Activated CD4-positive, CD25-positive, alpha-beta regulatory T cell treated with anti-CD3 and anti-CD28 coated beads, Interleukin-2, amount 50 U/mL, for 24 hours (primary cell): ENCODE measurements at regions not wholly inside any gene's neighbourhood (a gene's known extent, or its start where the extent isn't known, plus 50 kb on each side); places are given as distances from the start of the nearest gene placed in this dataset.

Source experiments
- ATAC-seq, 2 donors: fragments of 150-1000 bp; cut with Tn5 transposase; one replicate each; pipeline ENCODE4 v1.10.0; 2021; ENCODE audit warnings: mild to moderate bottlenecking in 1 of 2, moderate library complexity in 1 of 2

DNA sequence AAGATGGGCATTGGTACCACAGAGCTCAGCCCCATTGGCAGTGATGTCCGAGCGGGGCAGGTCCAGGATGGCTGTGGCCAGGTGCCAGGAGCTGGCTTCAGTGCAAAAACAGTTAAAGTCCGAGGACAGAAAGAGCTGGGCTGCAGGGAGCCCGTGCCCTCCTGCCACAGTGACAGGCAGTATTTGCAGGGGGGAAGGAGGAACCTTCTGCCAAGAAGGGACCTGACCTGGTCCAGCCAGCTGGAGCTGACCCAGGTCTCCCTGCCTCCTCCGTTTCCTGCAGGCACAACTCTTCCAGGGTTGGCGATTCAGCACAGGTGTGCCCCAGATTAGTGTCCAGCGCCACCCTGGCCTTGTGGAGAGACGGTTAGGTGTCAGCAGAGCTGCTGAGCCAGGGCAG is 199.0 kb downstream of the ENGASE start:
- no peak for ATAC-seq

DNA sequence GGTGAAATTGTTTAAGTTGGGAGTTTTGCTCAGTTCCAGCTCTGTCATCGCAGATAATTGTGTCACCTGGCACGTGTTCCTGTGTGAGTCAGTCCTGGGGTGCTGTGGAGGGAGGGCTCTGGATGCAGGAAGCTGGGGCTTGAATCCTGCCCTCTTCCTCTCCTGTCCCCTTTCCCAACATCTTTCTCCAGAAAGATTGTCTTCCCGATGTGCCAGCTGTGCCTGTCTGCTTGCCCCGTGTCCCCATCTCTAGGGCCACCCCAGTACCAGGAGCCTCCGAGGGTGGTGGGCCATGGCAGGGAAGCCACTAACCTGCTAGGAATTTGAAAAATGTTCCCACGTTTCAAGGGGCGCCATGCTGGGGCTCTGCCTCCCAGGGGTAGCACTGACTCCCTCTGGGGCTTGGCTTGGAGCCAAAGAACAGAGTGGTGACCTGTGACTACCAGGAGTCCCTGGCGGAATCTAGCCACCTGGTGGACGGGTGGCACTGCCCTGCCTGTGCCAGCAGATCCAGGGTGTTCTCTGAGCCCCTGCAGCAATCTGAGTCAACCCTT is 198.1 kb downstream of the ENGASE start:
- ATAC-seq, result no peak

DNA sequence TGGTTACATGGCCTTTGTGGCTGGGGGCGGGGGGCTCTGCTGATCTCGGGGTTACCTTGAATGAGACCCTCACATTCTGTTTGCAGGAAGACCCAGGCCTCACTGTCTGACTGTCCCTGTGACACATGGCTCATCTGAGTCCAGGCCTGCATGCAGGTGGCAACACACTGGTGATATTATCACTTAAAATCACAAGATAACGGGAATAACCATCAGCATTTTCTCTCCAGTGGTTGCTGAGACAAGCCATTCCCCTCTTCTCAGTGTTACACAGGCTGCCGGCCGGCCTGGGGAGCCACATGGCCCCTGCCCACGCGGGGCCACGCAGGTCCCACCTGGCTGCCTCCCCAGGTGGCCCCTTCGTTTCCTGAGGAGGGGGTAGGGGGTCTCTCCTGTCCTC is 197.6 kb downstream of the ENGASE start:
- no peak for ATAC-seq

DNA sequence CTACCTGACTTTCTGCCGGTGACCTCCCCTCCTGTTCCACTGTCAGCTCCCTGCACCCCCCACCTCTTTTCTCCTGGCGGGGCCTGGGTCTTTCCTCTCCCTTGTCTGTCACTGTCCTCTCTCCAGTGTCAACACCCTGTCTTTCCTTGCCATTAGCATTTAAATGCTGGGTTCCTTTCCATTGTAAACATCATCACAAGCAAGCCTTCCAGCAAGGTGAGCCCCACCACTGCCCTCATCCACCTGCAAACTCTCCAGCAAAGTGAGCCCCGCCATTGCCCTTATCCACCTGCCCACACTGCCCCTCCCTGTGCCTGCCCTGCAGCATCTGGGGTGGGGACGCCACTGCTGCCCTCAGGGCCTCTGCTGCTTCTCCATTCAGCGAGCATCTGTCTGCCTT is 195.0 kb downstream of the ENGASE start:
- ATAC-seq, result no peak

DNA sequence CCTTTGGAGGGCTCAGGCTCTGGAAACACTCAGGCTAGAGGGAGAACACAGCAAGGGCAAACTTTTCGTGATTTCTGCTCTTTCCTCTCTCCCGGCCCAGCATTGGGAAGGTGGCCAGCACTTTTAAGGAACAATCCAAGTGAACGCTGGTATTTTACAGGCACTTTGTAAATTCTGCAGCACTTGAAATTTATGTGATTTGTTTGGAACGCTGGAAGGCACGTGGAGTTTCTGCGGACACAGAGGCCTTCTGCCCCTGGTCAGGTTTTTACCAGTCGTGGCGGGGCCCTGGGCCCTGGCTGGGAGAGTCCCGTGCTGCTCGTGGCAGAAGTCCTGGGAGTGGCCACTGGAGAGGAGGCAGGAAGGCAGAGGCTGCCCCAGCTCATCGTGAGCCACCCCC is 188.6 kb downstream of the ENGASE start:
- no peak for ATAC-seq

DNA sequence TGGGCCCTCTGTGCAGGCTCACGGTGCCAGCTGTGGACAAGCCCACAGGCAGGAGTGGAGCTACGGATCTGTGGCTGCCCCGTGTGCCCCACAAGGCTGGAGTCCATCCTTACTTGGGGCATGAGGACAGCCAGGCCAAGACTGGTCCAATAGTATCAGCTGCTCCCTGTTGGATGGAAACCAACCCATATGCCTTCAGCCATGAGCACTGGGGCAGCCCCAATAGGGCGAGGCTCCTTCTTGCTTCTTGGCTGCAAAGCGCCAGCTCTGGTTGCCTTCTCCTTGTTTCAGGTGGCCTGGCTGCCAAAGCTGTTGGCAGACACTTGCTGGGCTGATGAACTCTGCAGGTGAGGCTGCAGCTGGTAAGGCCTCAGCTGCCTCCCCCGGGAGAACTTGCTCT is 188.0 kb downstream of the ENGASE start:
- ATAC-seq, result no peak

DNA sequence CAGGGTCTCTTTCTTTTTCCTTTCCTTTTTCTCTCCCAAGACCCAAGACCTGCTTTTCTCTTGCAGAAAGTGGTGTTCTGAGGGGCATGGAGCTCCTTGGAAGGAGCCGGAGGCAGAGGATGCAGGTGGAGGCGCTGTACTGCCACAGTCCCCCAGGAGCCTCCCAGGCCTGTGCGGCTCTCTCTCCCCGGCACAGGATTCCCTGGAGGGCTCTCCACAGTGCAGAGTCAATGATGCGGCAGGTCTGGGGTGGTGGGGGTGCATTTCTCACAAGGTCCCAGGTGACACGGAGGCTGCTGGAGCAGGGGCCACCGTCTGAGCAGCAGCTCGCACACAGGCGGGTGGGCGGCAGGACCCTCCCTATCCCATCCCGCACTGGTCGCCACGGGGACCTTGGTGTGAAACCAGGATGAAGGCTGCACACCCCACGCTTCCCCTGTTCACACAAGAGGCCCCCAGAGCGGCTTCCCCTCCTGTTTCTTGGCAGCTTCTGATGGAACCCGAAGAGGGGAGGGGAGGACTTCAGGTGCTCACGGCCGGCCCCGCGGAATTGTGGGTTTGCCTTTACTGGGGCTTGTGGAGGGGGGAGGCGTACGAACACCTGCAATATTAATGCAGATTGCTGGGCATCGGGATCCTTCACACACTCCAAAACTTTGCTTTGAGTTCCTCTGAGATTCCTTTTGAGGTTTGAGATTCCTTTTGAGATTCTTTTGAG is 186.9 kb downstream of the ENGASE start:
- no peak for ATAC-seq

DNA sequence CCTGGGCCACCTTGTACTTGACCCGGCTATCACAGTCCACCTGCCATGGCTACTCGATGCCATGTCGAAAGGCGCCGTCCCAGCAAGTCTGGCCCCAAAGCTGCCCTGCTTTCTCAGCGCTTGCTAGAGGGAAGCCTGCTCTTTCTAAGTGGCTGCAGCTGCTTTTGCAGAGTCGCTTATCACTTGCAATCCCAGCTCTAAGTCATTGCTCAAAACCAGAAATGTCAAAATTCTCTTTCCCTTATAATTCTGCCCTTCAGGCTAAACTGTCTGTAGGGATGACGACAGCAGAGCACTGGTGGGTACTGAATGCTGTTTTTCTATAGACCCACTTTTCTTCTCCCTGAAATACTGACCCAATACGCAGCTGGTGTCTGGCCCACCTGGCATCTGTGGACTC is 184.2 kb downstream of the ENGASE start:
- ATAC-seq, result no peak

DNA sequence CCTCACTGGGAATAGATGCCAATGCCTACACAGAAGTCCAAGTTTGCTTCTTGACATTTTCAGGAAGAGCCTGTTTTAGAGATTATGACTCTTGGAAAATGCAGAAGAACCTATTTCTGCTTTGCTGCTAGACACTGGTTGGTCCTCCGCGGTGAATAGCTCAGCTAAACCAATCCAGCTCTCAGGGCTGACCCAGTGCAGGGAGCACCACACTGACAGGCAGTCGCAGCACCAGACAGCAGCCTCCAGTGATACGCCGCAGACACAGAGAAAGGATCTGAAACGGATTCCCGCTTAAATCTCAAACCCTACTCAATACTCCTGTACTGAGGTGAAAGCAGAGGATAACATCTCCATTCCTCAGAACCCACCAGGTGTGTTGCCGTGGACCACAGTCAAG is 183.4 kb downstream of the ENGASE start:
- no peak for ATAC-seq

DNA sequence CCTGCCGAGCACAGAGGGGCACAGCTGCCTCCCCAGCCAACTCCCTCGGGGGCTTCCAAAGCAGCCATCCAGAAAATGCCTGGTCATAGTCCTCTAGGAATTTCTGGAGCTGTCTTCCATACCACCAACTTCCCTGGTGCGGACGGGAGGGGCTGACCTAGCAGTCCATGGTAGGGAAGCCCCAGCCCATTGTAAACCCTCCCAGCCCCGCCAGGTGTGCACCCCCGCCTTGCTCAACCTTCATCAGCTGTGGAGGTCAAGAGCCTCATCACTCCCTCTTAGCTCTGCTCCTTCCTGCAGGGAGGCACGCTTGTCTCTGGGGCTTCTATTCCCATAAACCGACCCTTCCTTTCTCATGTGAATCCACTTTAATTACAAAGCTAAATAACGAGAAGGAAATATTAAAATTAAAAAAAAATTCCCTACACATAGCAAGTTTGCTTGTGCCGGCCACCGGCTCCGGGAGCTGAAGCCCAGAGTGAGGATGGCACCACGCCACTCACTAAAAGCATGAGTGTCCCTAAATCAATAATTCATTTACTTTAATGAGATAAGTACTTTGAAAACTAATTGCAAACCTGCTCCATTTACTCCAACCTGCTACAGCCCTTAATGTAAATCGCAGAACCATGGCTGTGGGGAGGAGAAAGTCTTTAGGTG is 181.4 kb downstream of the ENGASE start:
- no peak for ATAC-seq

DNA sequence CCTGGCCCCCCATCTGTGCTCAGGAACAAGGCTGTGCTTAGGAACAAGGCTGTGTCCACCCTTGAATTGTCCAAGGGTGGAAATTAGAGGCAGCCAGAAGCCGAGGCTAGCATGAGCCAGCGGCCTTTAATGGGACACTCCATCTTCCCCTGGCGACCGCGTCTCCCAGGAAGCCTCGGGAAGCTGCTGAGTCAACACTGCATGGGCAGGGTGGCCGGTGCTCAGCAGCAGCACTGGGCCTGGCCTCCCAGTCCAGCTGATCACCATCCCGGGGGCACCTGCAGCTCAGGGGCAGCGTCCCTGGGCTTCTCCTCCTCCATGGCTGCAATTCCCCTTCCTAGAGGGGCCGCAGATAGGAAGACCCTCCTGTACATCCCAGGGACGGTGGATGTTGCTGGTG is 180.8 kb downstream of the ENGASE start:
- ATAC-seq, result no peak

DNA sequence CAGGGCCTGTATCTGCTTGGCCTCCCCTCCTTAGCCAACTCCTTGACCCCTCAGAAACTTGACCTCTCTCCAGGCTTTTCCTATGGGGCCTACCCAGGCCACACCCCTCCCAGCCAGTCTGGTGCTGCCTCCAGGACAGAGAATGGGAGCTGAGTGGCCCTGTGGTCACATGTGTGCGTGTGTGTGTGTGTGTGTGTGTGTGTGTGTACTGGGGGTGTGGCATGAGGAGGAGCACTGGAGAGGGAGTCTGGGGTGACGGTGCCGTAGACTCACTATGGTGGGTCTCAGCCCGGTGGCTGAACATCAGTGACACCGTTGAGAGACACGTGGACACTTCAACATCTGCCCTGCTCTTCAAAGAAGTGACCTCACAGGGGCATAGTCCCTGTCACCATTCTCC is 180.4 kb downstream of the ENGASE start:
- no peak for ATAC-seq

DNA sequence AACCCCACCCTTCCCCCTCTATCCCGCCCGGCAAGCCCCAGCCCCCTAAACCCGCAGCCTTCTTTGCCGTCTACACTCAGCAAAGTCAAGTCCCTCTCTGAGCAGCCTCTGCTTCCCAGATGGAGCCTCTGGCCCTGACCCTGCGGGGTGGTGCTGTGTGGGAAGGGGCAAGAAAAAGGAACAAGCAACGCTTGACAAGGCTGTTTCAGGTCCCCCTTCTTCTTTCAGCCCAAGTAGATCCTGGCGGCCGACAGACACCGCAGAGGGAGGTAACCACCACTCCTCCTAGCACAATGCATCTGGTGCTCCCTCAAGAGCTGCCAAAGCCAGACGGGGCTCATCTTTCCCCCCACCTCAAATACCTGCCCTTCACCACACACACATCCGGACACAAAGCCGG is 178.3 kb downstream of the ENGASE start:
- ATAC-seq, result no peak

DNA sequence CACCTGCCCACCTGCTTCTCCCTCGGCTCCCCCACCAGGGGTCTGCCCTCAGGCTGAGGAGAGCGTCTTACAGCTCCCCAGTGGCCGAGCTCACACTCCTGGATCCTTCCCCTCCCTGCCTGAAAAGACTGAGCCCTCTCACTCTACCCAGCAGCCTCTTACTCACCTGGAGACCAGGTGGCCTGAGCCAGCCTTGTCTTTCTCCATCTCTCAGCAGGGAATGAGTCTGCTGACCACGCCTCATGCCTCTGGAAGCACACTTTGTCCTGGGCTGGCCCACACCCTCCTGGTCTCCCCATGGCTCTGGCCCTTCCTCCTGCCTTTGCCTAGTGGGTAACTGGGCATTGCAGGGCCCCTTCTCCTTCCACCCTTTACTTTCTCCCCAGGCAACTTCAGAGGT is 177.2 kb downstream of the ENGASE start:
- no peak for ATAC-seq

DNA sequence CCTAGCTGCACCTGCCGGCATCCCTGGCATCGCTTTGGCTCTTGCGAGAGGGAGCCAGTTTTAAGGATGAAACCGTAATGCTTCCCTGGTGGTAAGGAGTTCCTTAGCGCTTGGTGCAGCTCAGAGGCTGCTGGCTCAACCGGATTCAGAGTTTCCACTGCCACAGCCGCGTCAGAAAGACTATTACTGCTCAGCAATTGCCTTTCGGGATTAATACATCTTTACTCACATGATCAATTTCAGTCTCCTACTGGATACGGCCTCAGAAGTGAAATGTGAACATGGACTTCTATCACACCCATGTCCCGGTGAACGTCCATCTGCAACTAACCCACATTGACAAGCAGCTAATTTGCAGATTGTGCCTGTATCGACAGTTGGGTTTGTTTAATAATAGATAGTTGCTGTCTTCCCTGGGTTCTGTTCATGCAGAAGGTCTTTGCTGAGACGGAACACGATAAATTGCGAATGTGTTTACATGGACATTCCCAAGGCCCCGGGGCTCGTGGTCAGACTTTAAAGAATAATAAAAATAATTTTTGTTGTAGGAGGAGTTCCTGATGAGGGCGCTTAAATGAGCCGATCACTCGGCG is 175.4 kb downstream of the ENGASE start:
- ATAC-seq, result no peak

DNA sequence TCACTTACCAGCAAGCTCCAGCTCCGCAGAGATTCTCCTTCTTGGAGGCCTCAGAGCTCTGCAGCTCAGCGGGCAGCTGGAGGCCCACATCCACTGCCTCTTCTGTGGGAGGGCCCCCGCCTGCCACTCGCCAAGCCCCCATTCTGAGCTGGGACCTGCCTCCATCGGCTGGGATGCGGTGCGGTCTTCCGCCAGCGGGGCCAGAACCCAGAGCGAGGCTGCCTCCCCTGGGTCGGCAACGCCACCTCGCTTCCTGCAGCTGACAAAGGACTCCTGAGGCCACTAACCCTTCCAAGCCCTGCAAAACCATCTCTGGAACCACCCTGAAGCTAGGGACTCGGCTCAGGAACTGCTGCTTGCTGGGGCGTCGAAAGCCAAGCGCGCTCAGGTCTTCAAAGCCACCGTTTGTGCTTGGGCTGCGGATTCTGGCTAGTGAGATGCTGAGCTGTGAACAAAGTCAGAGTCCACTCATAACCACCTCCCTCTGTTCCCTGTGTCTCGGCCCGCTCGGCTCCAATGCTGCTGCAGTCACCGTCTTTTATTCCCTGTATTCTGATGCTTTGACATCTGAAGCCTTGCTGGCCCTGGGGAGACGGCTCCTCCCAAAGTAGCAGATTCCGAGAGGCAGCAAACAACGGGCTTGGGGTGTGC is 174.3 kb downstream of the ENGASE start:
- ATAC-seq, result no peak

DNA sequence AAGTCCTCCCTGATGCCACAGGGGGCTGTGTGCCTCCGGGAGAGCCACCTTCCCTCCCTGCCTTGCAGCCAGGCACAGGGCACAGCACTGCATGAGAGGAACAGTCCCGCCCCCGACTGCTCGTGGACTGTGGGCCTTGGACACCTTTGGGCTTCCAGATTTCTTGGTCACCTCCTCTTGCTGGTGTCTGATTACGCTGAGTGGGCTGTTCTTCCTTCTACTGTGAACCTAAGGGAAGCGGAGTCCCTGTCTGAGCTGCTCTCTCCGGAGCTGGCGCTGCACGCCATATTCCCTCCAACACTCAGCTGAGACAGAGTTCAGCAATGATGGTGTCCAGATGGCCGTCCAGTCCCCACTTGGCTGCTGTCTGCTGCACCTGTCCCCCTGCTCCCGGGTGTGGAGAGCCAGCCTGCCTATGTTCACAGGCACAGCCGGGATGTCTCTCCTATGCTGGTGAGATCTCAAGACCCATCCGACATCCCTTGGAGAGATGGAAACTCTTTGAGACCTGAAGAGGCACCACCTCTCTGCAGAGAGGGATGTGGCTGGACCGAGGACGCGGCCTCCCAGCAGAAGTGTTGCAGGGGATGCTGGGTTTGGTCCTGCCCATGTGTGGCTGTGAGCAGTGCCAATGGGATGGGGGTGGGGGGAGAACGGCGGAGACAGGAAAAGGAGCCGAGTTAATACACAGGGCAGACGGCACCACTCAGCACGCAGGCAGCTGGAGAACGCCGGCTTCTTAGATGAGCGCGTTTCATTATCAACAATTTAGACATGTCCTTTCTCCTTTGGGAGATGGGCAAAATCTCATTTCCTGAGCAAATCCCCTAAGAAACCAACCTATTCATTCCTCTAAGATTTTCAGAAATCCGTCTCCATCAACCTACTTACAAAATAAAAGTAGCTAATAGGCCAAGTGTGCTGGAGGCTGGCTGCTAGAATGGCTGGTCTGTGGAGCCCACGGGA is 171.9 kb downstream of the ENGASE start:
- ATAC-seq, result no peak

DNA sequence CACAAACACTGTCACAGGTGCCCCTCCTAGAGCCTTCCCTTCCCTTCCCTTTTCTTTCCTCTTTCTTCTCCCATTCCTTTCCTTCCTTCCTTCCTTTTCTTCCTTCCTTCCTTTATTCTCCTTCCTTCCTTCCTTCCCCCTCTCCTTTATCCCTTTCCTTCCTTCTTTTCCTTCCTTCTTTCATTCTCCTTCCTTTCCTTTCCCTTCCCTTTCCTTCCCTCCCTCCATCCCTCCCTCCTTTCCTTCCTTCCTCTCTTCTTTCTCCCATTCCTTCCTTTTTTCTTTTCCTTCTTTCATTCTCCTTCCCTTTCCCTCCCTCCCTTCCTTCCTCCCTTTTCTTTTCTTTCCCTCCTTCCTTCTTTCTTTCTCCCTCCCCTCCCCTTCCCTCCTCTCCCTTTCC is 170.0 kb downstream of the ENGASE start:
- ATAC-seq, result no peak

DNA sequence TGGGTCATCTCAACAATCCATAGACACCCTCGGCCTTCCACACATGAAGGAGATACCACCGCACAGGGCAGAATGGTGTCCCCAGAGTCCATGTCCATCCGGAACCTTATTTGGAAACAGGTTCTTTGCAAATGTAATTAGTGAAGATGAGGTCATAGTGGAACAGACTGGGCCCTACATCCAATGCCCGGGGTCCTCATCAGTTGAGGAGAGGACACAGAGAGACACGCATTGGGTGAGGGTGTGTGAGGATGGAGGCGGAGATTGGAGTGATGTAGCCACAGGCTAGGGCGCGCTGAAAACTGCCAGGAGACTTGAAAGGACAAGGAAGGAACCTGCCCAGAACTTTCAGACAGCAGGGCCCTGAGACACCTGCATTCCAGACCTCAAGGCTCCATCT is 169.4 kb downstream of the ENGASE start:
- peak in 1 of 2 donors; percentile 10 for ATAC-seq

DNA sequence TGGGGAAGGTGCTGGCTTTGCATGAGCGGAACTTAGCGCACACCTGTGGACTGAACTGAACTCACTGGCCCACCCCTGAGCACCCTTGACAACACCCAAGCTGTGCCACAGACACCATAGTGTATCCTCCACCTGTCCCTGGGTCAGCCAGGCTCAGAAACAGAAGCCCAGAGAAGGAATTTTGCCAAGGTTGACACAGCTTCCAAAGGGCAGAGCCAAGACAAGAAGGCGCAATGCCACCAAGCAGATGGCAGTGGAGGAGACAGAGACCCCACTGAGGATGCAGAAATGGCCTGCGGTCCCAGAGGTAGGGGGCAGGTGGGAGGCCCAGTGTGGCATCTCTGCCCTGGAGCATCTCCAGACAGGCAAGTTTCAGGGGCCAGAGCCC is 169.0 kb downstream of the ENGASE start:
- ATAC-seq, result no peak

DNA sequence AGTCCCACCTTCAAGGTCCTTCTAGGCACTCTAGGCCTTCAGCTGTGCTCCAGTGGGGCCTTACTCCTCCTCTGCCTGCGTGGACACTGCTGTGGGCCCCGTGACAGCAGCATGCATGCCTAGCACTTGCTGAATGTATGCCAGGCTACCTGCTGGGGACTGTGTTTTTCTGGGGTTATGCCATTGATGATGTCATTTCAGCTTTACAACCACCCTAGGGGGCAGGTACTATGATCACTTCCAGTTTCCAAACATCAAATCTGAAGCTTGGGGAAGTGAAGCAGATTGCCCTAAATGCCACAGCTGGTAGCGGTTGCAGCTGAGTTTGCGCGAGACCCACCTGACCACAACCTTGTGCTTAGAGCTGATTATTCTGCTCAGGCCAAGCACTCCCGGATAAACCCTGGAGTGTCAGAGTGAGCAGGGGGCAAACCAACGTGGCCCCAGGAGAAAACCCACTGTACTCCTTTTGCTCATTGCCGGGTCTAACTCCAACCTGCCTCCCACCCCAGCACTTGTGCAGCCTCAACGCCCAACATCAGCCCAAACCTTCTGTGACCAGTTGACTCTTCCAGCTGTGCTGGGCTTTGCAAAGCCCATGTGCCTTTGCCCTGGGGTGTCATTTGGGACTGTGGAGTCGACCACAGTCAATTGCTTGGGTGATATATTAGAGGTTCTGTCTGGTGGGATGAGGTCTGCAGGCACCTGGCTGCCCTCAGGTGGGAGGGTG is 168.4 kb downstream of the ENGASE start:
- no peak for ATAC-seq

DNA sequence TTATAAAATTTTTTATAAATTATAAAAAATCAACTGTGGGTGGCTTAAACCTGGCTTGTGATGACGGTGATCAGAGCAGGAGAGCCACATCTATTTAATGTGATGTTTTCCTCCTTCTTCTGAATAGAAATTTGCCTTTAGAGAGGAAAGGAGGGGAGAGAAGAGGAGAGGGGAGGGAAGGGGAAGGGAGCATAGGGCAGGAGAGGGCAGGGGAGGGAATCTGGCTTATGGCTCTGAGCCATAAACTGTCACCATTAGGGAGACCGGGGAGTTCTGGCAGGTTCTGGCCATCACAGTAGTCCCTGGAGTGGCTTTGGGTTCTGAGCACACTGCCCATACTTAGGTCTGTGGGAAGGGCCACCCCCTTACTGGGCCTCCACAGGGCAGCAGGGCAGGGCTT is 167.8 kb downstream of the ENGASE start:
- ATAC-seq, result no peak
